ENCODE measurements at regions not wholly inside any gene's neighbourhood (a gene's known extent, or its start where the extent isn't known, plus 50 kb on each side); places are given as distances from the start of the nearest gene placed in this dataset.

- DNase-seq (ENCODE audit: low read depth, low spot score) (no peak), FAIRE-seq (no peak)
- no peak overlapping the region for H3K9ac ChIP-seq (ENCODE audit: control insufficient read depth, extremely low read depth, insufficient read depth, low read length)
- H2AFZ ChIP-seq (ENCODE audit: control insufficient read depth, low read length) = no peak overlapping the region
- dilution Hi-C loops (cut with MboI; ENCODE audit: extremely low pct_ligation_motif_present, low sequenced_read_pairs) = no loop called here
- no peaks in the 10 kb centered on the region for H3K27me3 ChIP-seq (ENCODE audit: control insufficient read depth, extremely low read depth, insufficient read depth, low read length)
- no peaks in the 10 kb centered on the region for H3K79me2 ChIP-seq (ENCODE audit: control insufficient read depth, insufficient read depth, low read length)
- H3K4me3 ChIP-seq (ENCODE audit: control insufficient read depth in 2 of 3, extremely low read depth in 1 of 3, insufficient read depth in 2 of 3, low read depth in 1 of 3, low read length in 3 of 3) = no peak overlapping the region
- H3K27ac ChIP-seq (ENCODE audit: control insufficient read depth, insufficient read depth, low read length) = no peak overlapping the region
- H3K4me2 ChIP-seq (ENCODE audit: control insufficient read depth, extremely low read depth, insufficient read depth, low read depth, low read length) = no peak overlapping the region
- H3K4me1 ChIP-seq (ENCODE audit: control insufficient read depth, extremely low read depth, insufficient read depth, low read length) = peaks cover 8% of the 10 kb centered on the region
- no peaks in the 10 kb centered on the region for H4K20me1 ChIP-seq (ENCODE audit: control insufficient read depth, extremely low read depth, insufficient read depth, low read length)
- H3K36me3 ChIP-seq (ENCODE audit: control insufficient read depth in 2 of 2, extremely low read depth in 1 of 2, insufficient read depth in 2 of 2, low read length in 2 of 2) = no peaks in the 10 kb centered on the region
- no peaks in the 10 kb centered on the region for H3K9me3 ChIP-seq (ENCODE audit: control insufficient read depth, low read depth, low read length)
- H3K9me1 ChIP-seq (ENCODE audit: control insufficient read depth, extremely low read depth, insufficient read depth, low read length) = no peaks in the 10 kb centered on the region
- TF ChIP-seq EZH2 (IDR thresholded peaks at IDR 0.05; ENCODE audit: low read length) = no peak
- TF ChIP-seq CTCF (optimal IDR thresholded peaks at IDR 0.05 in 1 of 3, IDR thresholded peaks at IDR 0.05 in 1 of 3, conservative IDR thresholded peaks at IDR 0.05 in 1 of 3; ENCODE audit: extremely low read depth in 1 of 3, insufficient read depth in 2 of 3, low read length in 3 of 3) = no peak
Observed at GRCh38 chr3:40841570-40842109, 316.9 kb downstream of the ZNF621 start.

- no peak overlapping the region for H3K4me3 ChIP-seq (ENCODE audit: control insufficient read depth in 2 of 3, extremely low read depth in 1 of 3, insufficient read depth in 2 of 3, low read depth in 1 of 3, low read length in 3 of 3)
- H3K27me3 ChIP-seq (ENCODE audit: control insufficient read depth, extremely low read depth, insufficient read depth, low read length) = no peaks in the 10 kb centered on the region
- no peak overlapping the region for H2AFZ ChIP-seq (ENCODE audit: control insufficient read depth, low read length)
- H3K27ac ChIP-seq (ENCODE audit: control insufficient read depth, insufficient read depth, low read length) = no peak overlapping the region
- dilution Hi-C loops (cut with MboI; ENCODE audit: extremely low pct_ligation_motif_present, low sequenced_read_pairs) = no loop called here
- H3K9me1 ChIP-seq (ENCODE audit: control insufficient read depth, extremely low read depth, insufficient read depth, low read length) = no peaks in the 10 kb centered on the region
- H3K9me3 ChIP-seq (ENCODE audit: control insufficient read depth, low read depth, low read length) = no peaks in the 10 kb centered on the region
- H3K4me2 ChIP-seq (ENCODE audit: control insufficient read depth, extremely low read depth, insufficient read depth, low read depth, low read length) = no peak overlapping the region
- H3K79me2 ChIP-seq (ENCODE audit: control insufficient read depth, insufficient read depth, low read length) = no peaks in the 10 kb centered on the region
- no peak overlapping the region for H3K9ac ChIP-seq (ENCODE audit: control insufficient read depth, extremely low read depth, insufficient read depth, low read length)
- H4K20me1 ChIP-seq (ENCODE audit: control insufficient read depth, extremely low read depth, insufficient read depth, low read length) = no peaks in the 10 kb centered on the region
- DNase-seq (ENCODE audit: low read depth, low spot score) (no peak), FAIRE-seq (no peak)
- no peaks in the 10 kb centered on the region for H3K36me3 ChIP-seq (ENCODE audit: control insufficient read depth in 2 of 2, extremely low read depth in 1 of 2, insufficient read depth in 2 of 2, low read length in 2 of 2)
- H3K4me1 ChIP-seq (ENCODE audit: control insufficient read depth, extremely low read depth, insufficient read depth, low read length) = peaks cover 8% of the 10 kb centered on the region
- no peak for TF ChIP-seq EZH2 (IDR thresholded peaks at IDR 0.05; ENCODE audit: low read length)
- no peak for TF ChIP-seq CTCF (optimal IDR thresholded peaks at IDR 0.05 in 1 of 3, IDR thresholded peaks at IDR 0.05 in 1 of 3, conservative IDR thresholded peaks at IDR 0.05 in 1 of 3; ENCODE audit: extremely low read depth in 1 of 3, insufficient read depth in 2 of 3, low read length in 3 of 3)
Observed at GRCh38 chr3:40842714-40843113, 318.0 kb downstream of the ZNF621 start.

Data from keratinocyte (primary cell).